ENCODE measurements at regions not wholly inside any gene's neighbourhood (a gene's known extent, or its start where the extent isn't known, plus 50 kb on each side); places are given as distances from the start of the nearest gene placed in this dataset.

GRCh38 chr7:142389544-142389943, 131.7 kb upstream of the PRSS58 start:
- no peak overlapping the region for H3K27ac Mint-ChIP-seq

More at GRCh38 chr7:142389544-142389943, 131.7 kb upstream of the PRSS58 start:
- H3K36me3 ChIP-seq (ENCODE audit: insufficient read depth): no peaks in the 10 kb centered on the region
- DNase-seq (ENCODE audit: low spot score): no peak
- Mint-ChIP-seq H3K4me1 (peaks cover 5% of the 10 kb centered on the region; the same call in 2 of the 3 replicates), H3K4me3 (no peak overlapping the region), H3K36me3 (ENCODE audit: low read depth) (no peaks in the 10 kb centered on the region), H3K27me3 (ENCODE audit: insufficient read depth, low read depth, poor library complexity) (no peaks in the 10 kb centered on the region), H3K9me3 (no peaks in the 10 kb centered on the region)
- no peaks in the 10 kb centered on the region for H3K4me1 ChIP-seq (ENCODE audit: insufficient read depth)
- no peak overlapping the region for H3K27ac ChIP-seq (ENCODE audit: low read depth)
- no peak overlapping the region for H3K4me3 ChIP-seq
- H3K4me2 ChIP-seq: no peak overlapping the region
- H3K79me2 ChIP-seq (replicated peaks; ENCODE audit: insufficient read depth): no peaks in the 10 kb centered on the region
- no peaks in the 10 kb centered on the region for H4K20me1 ChIP-seq (replicated peaks; ENCODE audit: insufficient read depth)
- H3K27me3 ChIP-seq (ENCODE audit: insufficient read depth): no peaks in the 10 kb centered on the region
- TF ChIP-seq NANOG (IDR thresholded peaks at IDR 0.05; ENCODE audit: borderline replicate concordance) (no peak), EZH2phosphoT487 (IDR thresholded peaks at IDR 0.05; ENCODE audit: unreplicated experiment) (no peak), ZNF462 (CRISPR knock-in tag; IDR thresholded peaks at IDR 0.05) (no peak), CREB1 (CRISPR knock-in tag; IDR thresholded peaks at IDR 0.05; ENCODE audit: low read depth) (no peak), CTCF (conservative IDR thresholded peaks at IDR 0.05; ENCODE audit: low read depth in 2 of 2) (no peak), POLR2AphosphoS5 (IDR thresholded peaks at IDR 0.05; ENCODE audit: low read depth) (no peak), EZH2 (IDR thresholded peaks at IDR 0.05; ENCODE audit: low read depth, unreplicated experiment) (no peak), ZNF331 (CRISPR knock-in tag; IDR thresholded peaks at IDR 0.05; ENCODE audit: low read depth) (no peak), JUNB (IDR thresholded peaks at IDR 0.05; ENCODE audit: unreplicated experiment) (no peak), ZNF114 (CRISPR knock-in tag; IDR thresholded peaks at IDR 0.05) (no peak), STAT1 (IDR thresholded peaks at IDR 0.05; ENCODE audit: unreplicated experiment) (no peak), ETS1 (IDR thresholded peaks at IDR 0.05) (no peak)
- H3K9me2 ChIP-seq (ENCODE audit: insufficient read depth): no peaks in the 10 kb centered on the region
- no peak overlapping the region; the same call in 1 of the 2 replicates for H2AFZ ChIP-seq
- no peaks in the 10 kb centered on the region for H3F3A ChIP-seq (replicated peaks; ENCODE audit: low read depth)
- no peak for ATAC-seq

All from GM23338 (cell line).